HS-27A (cell line): ENCODE measurements at regions not wholly inside any gene's neighbourhood (a gene's known extent, or its start where the extent isn't known, plus 50 kb on each side); places are given as distances from the start of the nearest gene placed in this dataset.

ENCODE experiments used
- DNase-seq: peaks from one replicate; pipeline ENCODE4 v3.0.0-alpha.2; 2012; ENCODE audit warnings: low read depth, missing footprints

- no peak for DNase-seq
Measured at GRCh38 chr13:22092791-22093560, 422.1 kb downstream of the FGF9 start.

- DNase-seq = no peak
Measured at GRCh38 chr13:22095794-22096193, 424.9 kb downstream of the FGF9 start.

DNA sequence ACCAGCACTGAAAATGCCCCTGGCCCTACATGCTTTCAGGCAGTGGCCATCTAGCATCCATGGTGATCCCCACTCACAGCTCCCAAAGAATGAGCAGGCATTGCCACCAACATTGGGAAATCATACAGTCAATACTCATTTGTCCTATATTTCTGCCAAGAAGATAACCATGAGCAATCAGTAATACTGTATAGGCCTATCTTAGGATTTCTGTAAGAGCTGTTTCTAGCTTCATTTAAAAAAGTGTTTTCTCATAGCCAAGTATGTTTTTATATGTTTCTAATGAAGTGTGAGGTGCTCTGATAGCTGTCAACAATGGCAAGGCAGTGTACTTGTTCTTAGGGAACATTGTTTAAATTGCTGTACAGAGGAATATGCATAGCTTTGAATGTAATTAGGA is 428.7 kb downstream of the FGF9 start:
- DNase-seq = no peak

GRCh38 chr13:22102271-22102670 is 431.4 kb downstream of the FGF9 start:
- DNase-seq = no peak

- no peak for DNase-seq
Measured at GRCh38 chr13:22103046-22104027, 432.5 kb downstream of the FGF9 start.

DNA sequence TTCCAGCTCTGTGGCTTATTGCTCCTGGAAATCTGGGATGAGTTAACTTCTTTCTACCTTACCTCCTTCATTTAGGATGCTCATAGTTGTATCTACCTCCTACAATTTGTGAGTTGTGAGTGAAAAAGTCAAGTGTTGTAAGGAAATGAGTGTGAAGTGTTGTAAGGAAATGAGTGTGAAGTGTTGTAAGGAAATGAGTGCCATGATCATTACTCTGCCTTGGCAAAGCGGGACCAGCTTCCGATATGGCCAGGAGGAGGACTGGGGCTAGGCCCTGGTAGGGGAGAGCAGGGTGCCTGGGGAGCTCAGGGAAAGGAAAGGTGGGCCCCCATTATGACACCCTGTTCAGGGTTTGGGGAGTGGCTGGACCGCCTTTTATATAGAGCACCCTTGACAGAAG is 435.2 kb downstream of the FGF9 start:
- DNase-seq = no peak

DNA sequence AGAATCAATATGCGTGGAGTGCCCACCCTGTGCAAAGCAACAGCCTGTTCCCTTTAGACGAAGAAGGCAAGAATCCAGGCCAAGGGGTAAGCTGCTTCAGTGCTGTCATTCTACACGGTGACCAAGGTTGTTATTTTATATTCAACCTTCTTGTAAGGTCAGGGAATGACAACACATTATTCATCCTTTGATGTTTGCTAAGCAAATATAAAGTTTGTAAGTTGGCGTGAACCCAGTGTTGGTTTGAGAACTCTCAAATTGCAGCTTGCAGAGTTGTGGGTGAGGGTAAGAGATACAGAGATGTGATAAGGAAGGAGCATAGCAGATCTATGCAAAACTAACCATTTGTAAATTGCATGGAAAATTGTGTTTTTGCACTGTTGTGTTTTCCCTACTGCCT is 436.7 kb downstream of the FGF9 start:
- DNase-seq = no peak

GRCh38 chr13:22108283-22108942 is 437.5 kb downstream of the FGF9 start:
- DNase-seq = no peak

GRCh38 chr13:22108979-22109378 is 438.1 kb downstream of the FGF9 start:
- no peak for DNase-seq

- no peak for DNase-seq
Measured at GRCh38 chr13:22110368-22110767, 439.5 kb downstream of the FGF9 start.

DNA sequence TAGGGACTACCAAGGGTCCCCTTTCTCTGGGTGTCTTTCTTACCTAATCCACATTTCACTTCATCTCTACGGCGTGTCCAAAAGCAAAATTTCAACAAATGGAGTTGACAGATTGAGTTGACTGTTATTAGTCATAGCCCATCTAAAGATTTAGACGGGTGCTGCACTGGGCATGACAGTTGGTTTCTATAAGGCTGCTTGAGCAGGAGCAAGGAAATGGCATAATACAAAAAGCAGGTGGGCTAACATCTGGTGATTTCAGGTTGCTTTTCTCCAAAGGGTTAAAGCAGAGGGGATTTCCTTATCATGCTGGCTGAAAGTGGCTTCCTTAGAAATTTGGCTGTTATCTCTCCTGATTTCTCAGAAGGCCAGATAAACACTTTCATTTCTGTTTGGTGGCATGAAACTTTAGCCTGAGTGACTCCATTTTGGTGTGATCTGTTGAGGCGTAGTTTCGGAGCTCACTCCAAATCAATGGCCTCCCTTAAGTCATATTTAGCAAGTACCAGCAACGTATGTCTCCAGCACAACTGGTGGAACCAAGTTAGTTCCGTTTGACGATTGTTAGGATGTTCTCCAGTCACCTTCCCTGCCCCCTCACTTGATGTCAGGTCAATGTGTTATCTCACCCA is 440.4 kb downstream of the FGF9 start:
- DNase-seq = no peak

DNA sequence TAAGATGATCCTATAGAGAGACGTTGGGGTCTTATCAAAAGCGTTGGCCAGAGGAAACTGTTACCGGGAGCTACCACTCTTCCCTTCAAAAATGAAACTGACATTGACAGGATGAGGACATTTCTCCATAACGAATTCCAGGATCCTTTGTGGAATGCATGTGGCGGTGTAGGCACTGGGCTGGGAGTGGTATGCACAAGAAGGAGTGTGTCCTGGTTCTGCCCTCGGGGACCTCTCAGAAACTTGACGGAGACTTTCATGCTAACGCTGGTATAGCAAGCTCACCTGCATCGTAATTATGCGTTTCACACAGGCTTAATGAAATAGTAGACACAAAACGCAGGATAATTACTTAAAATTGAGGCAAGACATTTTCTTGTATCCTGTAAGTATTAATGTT is 441.1 kb downstream of the FGF9 start:
- no peak for DNase-seq

- no peak for DNase-seq
Measured at GRCh38 chr13:22112956-22113745, 442.3 kb downstream of the FGF9 start.

GRCh38 chr13:22114630-22115311 is 443.9 kb downstream of the FGF9 start:
- DNase-seq = no peak

- no peak for DNase-seq
Measured at GRCh38 chr13:22118158-22118557, 447.3 kb downstream of the FGF9 start.

GRCh38 chr13:22120646-22121045 is 449.8 kb downstream of the FGF9 start:
- DNase-seq = no peak

GRCh38 chr13:22121146-22121739 is 450.4 kb downstream of the FGF9 start:
- no peak for DNase-seq

DNA sequence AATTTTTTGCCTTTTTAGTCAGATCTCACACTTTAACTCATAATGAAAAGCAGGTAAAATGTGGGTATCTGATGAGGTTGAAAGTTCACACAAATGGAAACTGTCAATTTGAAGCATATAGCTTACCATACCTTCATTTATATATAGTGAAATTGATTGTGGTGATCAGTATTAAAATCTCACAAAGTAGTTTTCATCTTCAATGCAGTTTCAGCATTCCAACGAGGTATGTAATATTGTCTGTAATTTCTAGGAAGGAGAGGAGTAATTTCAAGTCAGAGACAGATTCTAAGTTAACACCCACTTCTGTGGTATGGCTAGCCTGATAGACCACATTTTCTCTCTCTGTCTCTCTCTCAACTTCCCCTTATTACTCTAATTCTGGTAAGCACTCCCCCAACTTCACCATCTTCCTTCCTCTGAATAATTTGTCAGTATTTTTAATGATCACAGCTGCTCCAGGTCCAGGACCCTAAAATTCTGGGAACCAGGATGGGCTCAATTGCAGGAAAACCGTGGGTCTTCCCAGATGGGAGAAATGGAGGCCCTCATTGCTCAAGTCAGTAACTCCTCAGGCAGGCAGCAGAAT is 455.7 kb downstream of the FGF9 start:
- no peak for DNase-seq

DNA sequence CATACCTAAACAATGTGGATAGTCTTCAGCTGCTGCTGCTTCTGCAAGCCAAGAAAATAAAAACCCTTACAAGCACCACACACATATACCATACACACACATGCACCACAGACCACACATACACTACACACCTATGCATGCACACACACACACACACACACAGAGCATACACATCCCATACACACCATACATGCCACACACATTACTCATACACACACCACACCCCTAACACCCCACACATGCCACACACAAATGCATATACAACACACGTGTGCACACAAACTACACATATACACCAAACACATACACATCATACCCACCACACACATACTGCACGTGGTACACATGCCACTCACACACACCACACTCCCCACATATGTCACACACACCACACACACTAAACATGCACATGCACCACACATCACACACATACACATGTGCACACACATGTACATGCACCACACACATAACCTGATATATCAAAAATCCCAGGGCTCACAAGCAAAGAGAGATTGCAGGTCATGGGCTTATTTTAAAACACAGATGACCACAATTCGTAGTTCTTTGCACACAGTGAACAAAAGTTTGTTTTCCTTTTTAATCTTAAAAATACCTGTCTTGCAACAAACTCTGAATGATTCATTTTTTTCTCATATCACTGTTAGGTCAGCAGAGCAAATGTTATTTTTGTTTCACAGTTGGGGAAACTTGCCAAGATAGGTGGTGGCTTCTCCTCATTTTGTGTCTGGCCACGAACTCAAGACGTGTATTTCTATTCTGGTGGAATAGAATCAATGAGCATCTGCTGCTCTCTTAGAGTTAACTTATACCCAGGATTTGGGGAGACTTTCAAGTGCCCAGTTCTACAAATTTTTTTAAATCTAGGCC is 456.6 kb downstream of the FGF9 start:
- DNase-seq = no peak
